SW480 (cell line): ENCODE measurements at regions not wholly inside any gene's neighbourhood (a gene's known extent, or its start where the extent isn't known, plus 50 kb on each side); places are given as distances from the start of the nearest gene placed in this dataset.

Source experiments
- DNase-seq: peaks from one replicate; pipeline ENCODE4 v3.0.0-alpha.2; 2016; ENCODE audit warnings: low spot score

DNA sequence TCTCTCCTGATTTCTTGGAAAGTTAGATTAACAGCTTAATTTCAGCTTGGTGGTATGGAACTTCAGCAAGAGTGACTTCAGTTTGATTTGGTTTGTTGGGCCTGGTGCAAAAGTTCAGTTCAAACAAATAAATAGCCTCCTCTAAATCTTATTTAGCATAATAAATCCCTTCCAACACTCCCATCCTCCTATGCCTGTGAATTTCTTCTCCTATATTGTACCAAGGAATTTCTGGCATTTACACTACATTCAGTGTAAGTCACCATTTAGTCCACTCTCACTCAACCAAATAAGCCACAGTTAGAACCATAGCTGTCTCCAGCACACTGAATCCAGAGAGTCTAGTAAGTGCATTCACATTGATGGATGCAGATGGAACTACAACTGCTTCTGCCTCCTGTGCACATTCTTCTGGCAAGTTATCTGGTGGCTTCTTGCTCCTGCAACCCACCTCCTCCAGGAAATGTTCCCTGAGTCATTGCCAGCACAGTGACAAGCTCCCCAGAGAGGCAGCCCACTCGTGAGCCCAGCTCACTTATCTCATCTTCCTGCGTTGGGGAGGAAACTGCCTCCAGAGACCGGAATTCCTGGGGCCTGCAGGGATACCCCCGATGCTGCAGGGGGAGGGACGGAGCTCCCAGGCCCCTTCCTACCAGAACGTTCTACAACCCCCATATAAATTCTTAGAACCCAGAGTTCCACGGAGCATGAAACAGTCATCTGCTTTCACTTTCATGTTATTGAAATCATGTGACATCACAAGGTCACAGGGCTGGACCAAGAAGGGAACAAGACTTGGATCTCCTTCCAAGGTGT is 318.3 kb downstream of the PHKB start:
- no peak for DNase-seq

DNA sequence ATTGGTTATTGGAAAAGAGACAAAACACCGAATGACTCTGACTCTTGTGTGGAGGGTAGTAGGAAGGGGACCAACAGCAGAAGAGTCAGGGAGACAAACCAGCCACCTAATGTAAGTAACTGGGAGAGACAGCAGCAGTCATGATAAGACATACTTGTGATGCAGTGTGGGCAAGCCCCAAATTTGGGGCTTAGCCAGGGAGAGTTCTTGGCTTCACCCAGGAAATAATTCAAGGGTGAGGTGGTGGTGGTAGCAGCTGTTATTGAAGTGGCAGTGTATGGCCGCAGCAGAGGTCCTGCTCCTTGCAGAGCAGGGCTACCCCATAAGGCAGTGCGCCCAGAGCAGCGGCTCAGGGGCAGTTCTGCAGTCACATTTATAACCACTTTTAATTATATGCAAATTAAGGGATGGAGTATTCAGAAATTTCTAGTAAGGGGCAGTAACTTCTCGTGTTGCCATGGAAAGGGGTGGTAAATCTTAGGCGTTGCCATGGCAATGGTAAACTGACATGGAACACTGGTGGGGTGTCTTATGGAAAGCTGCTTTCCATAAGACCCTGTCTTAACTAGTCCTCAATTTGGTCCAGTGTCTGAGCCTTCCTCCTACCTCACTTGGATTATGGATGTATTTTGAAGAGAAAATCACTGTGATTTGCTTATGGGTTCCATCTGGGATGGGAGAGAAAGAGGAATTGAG is 317.1 kb downstream of the PHKB start:
- DNase-seq = no peak

DNA sequence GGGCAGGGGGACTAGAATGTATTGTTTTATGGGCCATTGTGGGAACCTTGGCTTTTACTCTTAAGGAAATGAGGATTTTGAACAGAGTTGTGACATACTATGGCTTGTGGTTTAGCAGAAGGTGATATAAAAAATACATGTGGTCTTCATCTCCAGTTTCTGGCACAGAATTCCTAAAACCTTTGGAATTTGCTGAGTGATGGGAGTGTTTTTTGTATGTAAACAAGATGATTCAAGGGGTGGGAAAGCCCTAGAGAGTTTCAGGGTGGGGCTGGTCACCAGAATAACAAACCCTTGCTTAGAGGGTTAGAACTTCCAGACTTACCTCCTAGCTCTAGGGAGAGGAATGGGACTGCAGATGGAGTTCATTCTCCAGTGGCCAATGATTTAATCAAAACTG is 316.1 kb downstream of the PHKB start:
- DNase-seq = no peak

GRCh38 chr16:47774661-47775060 is 313.5 kb downstream of the PHKB start:
- no peak for DNase-seq

DNA sequence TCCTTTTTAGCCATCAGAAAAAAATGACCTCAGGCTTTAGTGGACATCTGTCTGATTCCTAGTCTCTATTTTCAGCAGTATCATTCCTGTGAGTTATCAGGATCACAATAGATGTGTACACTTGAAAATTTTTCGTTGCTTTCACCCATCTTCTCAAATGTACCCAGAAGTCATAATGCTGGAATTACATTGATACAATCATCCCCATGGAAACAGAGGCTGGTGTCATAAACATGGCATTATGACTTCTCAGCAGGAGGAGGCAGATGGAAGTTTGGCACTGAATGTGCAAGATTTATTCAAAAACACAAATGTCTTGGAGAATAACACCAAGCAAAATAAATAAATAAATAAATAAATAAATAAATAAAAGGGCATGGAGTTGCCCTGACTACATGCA is 292.5 kb downstream of the PHKB start:
- no peak for DNase-seq
